PC-3 (cell line): ENCODE measurements at regions not wholly inside any gene's neighbourhood (a gene's known extent, or its start where the extent isn't known, plus 50 kb on each side); places are given as distances from the start of the nearest gene placed in this dataset.

Experiments
- ATAC-seq: fragments of 200-7000 bp; cut with Tn5 transposase; 2 replicates; pipeline ENCODE4 v1.9.1; 2020; ENCODE audit warnings: mild to moderate bottlenecking, moderate library complexity
- BruUV-seq: library from RNA; stranded (reverse); fragments of 400-500 nt; replicated peaks from 2 replicates; lab custom pipeline; 2021; lab: Mats Ljungman, UMichigan
- CTCF ChIA-PET: fragments of 300-600 bp; sonication (Branson Sonifier 250); formaldehyde crosslinking; loops from one replicate; lab custom pipeline; 2022; ENCODE audit warnings: antibody characterized with exemption; lab: Charles Lee
- POLR2A ChIA-PET: fragments of 300-600 bp; sonication (Branson Sonifier 250); formaldehyde crosslinking; loops from one replicate; lab custom pipeline; 2022; ENCODE audit warnings: antibody characterized with exemption; ENCODE audit not compliant: unreplicated experiment; lab: Charles Lee
- DNase-seq: peaks from one replicate; pipeline ENCODE4 v3.0.0-alpha.2; 2015
- H2AFZ ChIP-seq: fragments of 300-600 bp; sonication (generic); 2 replicates; pipeline ENCODE4 v1.6.0; 2016; ENCODE audit warnings: antibody characterized with exemption, low read length
- H3F3A ChIP-seq: fragments of 300-600 bp; sonication (generic); one replicate; pipeline ENCODE4 v1.6.0; 2017; ENCODE audit warnings: antibody characterized with exemption, low read length, control low read depth, mild to moderate bottlenecking; ENCODE audit not compliant: unreplicated experiment
- H3K27ac ChIP-seq: fragments of 300-600 bp; sonication (generic); 2 replicates; pipeline ENCODE4 v1.5.1; 2016; ENCODE audit warnings: mild to moderate bottlenecking, low read length
- H3K27me3 ChIP-seq: fragments of 300-600 bp; sonication (generic); 2 replicates; pipeline ENCODE4 v1.6.1; 2016; ENCODE audit warnings: low read length, mixed read lengths
- H3K36me3 ChIP-seq: fragments of 300-600 bp; sonication (generic); 2 replicates; pipeline ENCODE4 v1.6.1; 2016; ENCODE audit warnings: low read depth, mixed run types, low read length, mixed read lengths
- H3K4me1 ChIP-seq: fragments of 300-600 bp; sonication (generic); 2 replicates; pipeline ENCODE4 v1.5.1; 2016; ENCODE audit warnings: low read length; ENCODE audit not compliant: insufficient read depth
- H3K4me2 ChIP-seq: fragments of 300-600 bp; sonication (generic); 2 replicates; pipeline ENCODE4 v1.6.0; 2016; ENCODE audit warnings: low read length
- H3K4me3 ChIP-seq: fragments of 300-600 bp; sonication (generic); 2 replicates; pipeline ENCODE4 v1.5.1; 2016; ENCODE audit warnings: mild to moderate bottlenecking, low read length, mixed read lengths
- H3K79me2 ChIP-seq: fragments of 300-600 bp; sonication (generic); 2 replicates; pipeline ENCODE4 v1.6.1; 2017; ENCODE audit warnings: low read length, mixed read lengths
- H3K9ac ChIP-seq: fragments of 300-600 bp; sonication (generic); 2 replicates; pipeline ENCODE4 v1.6.0; 2016; ENCODE audit warnings: mild to moderate bottlenecking, low read length
- H3K9me2 ChIP-seq: fragments of 300-600 bp; sonication (generic); replicated peaks from 2 replicates; pipeline ENCODE4 v1.6.1; 2016; ENCODE audit warnings: mixed run types, low read length, mixed read lengths
- H3K9me3 ChIP-seq: fragments of 300-600 bp; sonication (generic); 2 replicates; pipeline ENCODE4 v1.6.1; 2016; ENCODE audit warnings: low read length, mixed read lengths
- H4K20me1 ChIP-seq: fragments of 300-600 bp; sonication (generic); 2 replicates; pipeline ENCODE4 v1.6.1; 2016; ENCODE audit warnings: low read length, mixed read lengths
- CTCF ChIP-seq: fragments of 300-600 bp; sonication (generic); conservative IDR thresholded peaks from 2 replicates; pipeline ENCODE4 v1.5.1; 2017; ENCODE audit warnings: antibody characterized with exemption, low read depth, mild to moderate bottlenecking, low read length
- EZH2 ChIP-seq: fragments of 300-600 bp; sonication (generic); IDR thresholded peaks from one replicate; pipeline ENCODE4 v1.6.1; 2017; ENCODE audit warnings: antibody characterized with exemption, mild to moderate bottlenecking, low read length; ENCODE audit not compliant: unreplicated experiment
- EZH2phosphoT487 ChIP-seq: fragments of 300-600 bp; sonication (generic); IDR thresholded peaks from 2 replicates; pipeline ENCODE4 v1.6.1; 2018; ENCODE audit warnings: mild to moderate bottlenecking, antibody characterized with exemption, low read length, borderline replicate concordance
- intact Hi-C: fragments of 100-400 bp; cut with micrococcal nuclease; formaldehyde crosslinking; loops from 2 replicates; pipeline ENCODE4 v1.9.0; 2023

- no peak overlapping the region for H2AFZ ChIP-seq
- H3K9ac ChIP-seq = no peak overlapping the region
These were observed 166.9 kb upstream of the KLF3 start for GRCh38 chr4:38497121-38497520.

GRCh38 chr4:38499101-38499500 is 164.9 kb upstream of the KLF3 start:
- Histone ChIP-seq H3K9me3 (no peaks in the 10 kb centered on the region), H3K4me2 (no peak overlapping the region), H3K27me3 (no peaks in the 10 kb centered on the region), H3F3A (no peaks in the 10 kb centered on the region), H3K9me2 (no peaks in the 10 kb centered on the region), H3K36me3 (no peaks in the 10 kb centered on the region), H3K4me1 (no peaks in the 10 kb centered on the region), H3K4me3 (no peak overlapping the region), H2AFZ (no peak overlapping the region), H3K79me2 (no peaks in the 10 kb centered on the region), H3K9ac (no peak overlapping the region), H4K20me1 (no peaks in the 10 kb centered on the region), H3K27ac (no peak overlapping the region)
- ChIA-PET POLR2A (no interaction called here), CTCF (no interaction called here)
- TF ChIP-seq EZH2phosphoT487 = no peak
- DNase-seq (no peak), ATAC-seq (no peak)
- intact Hi-C loops = no loop called here
- BruUV-seq = no TSS peak

More at GRCh38 chr4:38497121-38497520, 166.9 kb upstream of the KLF3 start:
- Histone ChIP-seq H3F3A (no peaks in the 10 kb centered on the region), H3K9me3 (no peaks in the 10 kb centered on the region), H3K4me3 (no peak overlapping the region), H3K27me3 (no peaks in the 10 kb centered on the region), H3K4me1 (no peaks in the 10 kb centered on the region), H3K4me2 (no peak overlapping the region), H3K79me2 (no peaks in the 10 kb centered on the region), H3K9me2 (no peaks in the 10 kb centered on the region), H3K36me3 (no peaks in the 10 kb centered on the region), H4K20me1 (no peaks in the 10 kb centered on the region), H3K27ac (no peak overlapping the region)
- no peak for DNase-seq
- ChIA-PET POLR2A (no interaction called here), CTCF (no interaction called here)
- intact Hi-C loops = no loop called here
- ATAC-seq = no peak
- no TSS peak for BruUV-seq
- TF ChIP-seq CTCF (no peak), EZH2 (no peak), EZH2phosphoT487 (no peak)

- Histone ChIP-seq H2AFZ (no peak overlapping the region), H3K4me1 (no peaks in the 10 kb centered on the region), H3K9me3 (no peaks in the 10 kb centered on the region), H3K79me2 (no peaks in the 10 kb centered on the region), H3K9me2 (no peaks in the 10 kb centered on the region), H3K4me3 (no peak overlapping the region), H3K36me3 (no peaks in the 10 kb centered on the region), H3K4me2 (no peak overlapping the region), H3K27ac (no peak overlapping the region), H3K9ac (no peak overlapping the region), H3F3A (no peaks in the 10 kb centered on the region), H4K20me1 (no peaks in the 10 kb centered on the region), H3K27me3 (no peaks in the 10 kb centered on the region)
- ChIA-PET CTCF (no interaction called here), POLR2A (no interaction called here)
- ATAC-seq = no peak
- no TSS peak for BruUV-seq
- TF ChIP-seq EZH2phosphoT487 (no peak), CTCF (no peak), EZH2 (no peak)
- no peak for DNase-seq
- intact Hi-C loops = no loop called here
These were observed 163.6 kb upstream of the KLF3 start for GRCh38 chr4:38500433-38500832.
